GM10266 (cell line): ENCODE measurements at regions not wholly inside any gene's neighbourhood (a gene's known extent, or its start where the extent isn't known, plus 50 kb on each side); places are given as distances from the start of the nearest gene placed in this dataset.

Experiments used
- DNase-seq: peaks from one replicate; pipeline ENCODE4 v3.0.0; 2012; ENCODE audit errors: extremely low spot score
- CTCF ChIP-seq: IDR thresholded peaks from 2 replicates; pipeline ENCODE4 v1.5.1; 2012; ENCODE audit warnings: mild to moderate bottlenecking, low read depth; ENCODE audit not compliant: control insufficient read depth, insufficient read depth; ENCODE audit errors: missing control alignments

- no peak for TF ChIP-seq CTCF
- no peak for DNase-seq
Measured at GRCh38 chr2:163205589-163206254, 367.2 kb upstream of the KCNH7 start.

GRCh38 chr2:163200741-163201140 lies 362.2 kb upstream of the KCNH7 start:
- no peak for TF ChIP-seq CTCF
- DNase-seq: no peak

- DNase-seq: no peak
- no peak for TF ChIP-seq CTCF
Measured at GRCh38 chr2:163198972-163199371, 360.4 kb upstream of the KCNH7 start.

- DNase-seq: no peak
Measured at GRCh38 chr2:163198007-163198406, 359.4 kb upstream of the KCNH7 start.

GRCh38 chr2:163191372-163191771 lies 352.8 kb upstream of the KCNH7 start:
- peak; percentile 51 for TF ChIP-seq CTCF
- DNase-seq: peak; percentile 3

More at GRCh38 chr2:163198007-163198406, 359.4 kb upstream of the KCNH7 start:
- no peak for TF ChIP-seq CTCF

- no peak for DNase-seq
Measured at GRCh38 chr2:163187995-163188655, 349.6 kb upstream of the KCNH7 start.

More at GRCh38 chr2:163187995-163188655, 349.6 kb upstream of the KCNH7 start:
- no peak for TF ChIP-seq CTCF
